Caco-2 (cell line): ENCODE measurements at regions not wholly inside any gene's neighbourhood (a gene's known extent, or its start where the extent isn't known, plus 50 kb on each side); places are given as distances from the start of the nearest gene placed in this dataset.

Experiments used
- BruUV-seq: library from RNA; stranded (reverse); fragments of 400-500 nt; replicated peaks from 2 replicates; lab custom pipeline; 2021; lab: Mats Ljungman, UMichigan
- CTCF ChIA-PET: fragments of 300-600 bp; sonication (Branson Sonifier 250); formaldehyde crosslinking; loops from one replicate; lab custom pipeline; 2022; ENCODE audit warnings: antibody characterized with exemption; lab: Charles Lee
- POLR2A ChIA-PET: fragments of 300-600 bp; sonication (Branson Sonifier 250); formaldehyde crosslinking; loops from one replicate; lab custom pipeline; 2022; ENCODE audit warnings: antibody characterized with exemption; lab: Charles Lee
- DNase-seq, 2 experiments: peaks; one replicate each; pipeline versions ENCODE4 v3.0.0 to v3.0.0-alpha.2; 2020 to 2022
- H3K27me3 ChIP-seq: replicated peaks from 2 replicates; pipeline ENCODE4 v1.6.0; 2011; ENCODE audit warnings: low read length; ENCODE audit not compliant: control insufficient read depth, insufficient read depth
- H3K36me3 ChIP-seq: 2 replicates; pipeline ENCODE4 v1.5.1; 2011; ENCODE audit warnings: low read length; ENCODE audit not compliant: control insufficient read depth, insufficient read depth
- H3K4me1 ChIP-seq: fragments of 250-450 bp; sonication (Bioruptor Pico); 2 replicates; pipeline ENCODE4 v1.5.1; 2020; ENCODE audit warnings: mild to moderate bottlenecking
- H3K4me3 ChIP-seq: 2 replicates; pipeline ENCODE4 v1.5.1; 2011; ENCODE audit warnings: low read depth, mild to moderate bottlenecking, control low read depth, low read length
- H3K9me3 ChIP-seq: fragments of 250-450 bp; sonication (Bioruptor Pico); 2 replicates; pipeline ENCODE4 v1.5.1; 2020; ENCODE audit warnings: mild to moderate bottlenecking, moderate library complexity
- H3K27ac Mint-ChIP-seq: one replicate; pipeline ENCODE4 v1.8.0; 2022; ENCODE audit warnings: mixed read lengths; ENCODE audit not compliant: unreplicated experiment
- H3K27me3 Mint-ChIP-seq: one replicate; pipeline ENCODE4 v1.8.0; 2022; ENCODE audit warnings: mixed read lengths; ENCODE audit not compliant: insufficient read depth, unreplicated experiment
- H3K36me3 Mint-ChIP-seq: one replicate; pipeline ENCODE4 v1.8.0; 2022; ENCODE audit warnings: mild to moderate bottlenecking, mixed read lengths; ENCODE audit not compliant: insufficient read depth, unreplicated experiment
- H3K4me1 Mint-ChIP-seq: one replicate; pipeline ENCODE4 v1.8.0; 2022; ENCODE audit warnings: low read depth, mixed read lengths; ENCODE audit not compliant: unreplicated experiment
- H3K4me3 Mint-ChIP-seq: one replicate; pipeline ENCODE4 v1.8.0; 2022; ENCODE audit warnings: mild to moderate bottlenecking, moderate library complexity, mixed read lengths; ENCODE audit not compliant: unreplicated experiment
- H3K9me3 Mint-ChIP-seq: one replicate; pipeline ENCODE4 v1.8.0; 2022; ENCODE audit warnings: mixed read lengths; ENCODE audit not compliant: unreplicated experiment
- intact Hi-C: fragments of 100-400 bp; cut with micrococcal nuclease; formaldehyde crosslinking; loops from one replicate; pipeline ENCODE4 v1.10.0; 2022; ENCODE audit not compliant: unreplicated experiment
- TF ChIP-seq, protein P1 (sequence below), 2 experiments: fragments of 200-600 bp in 1 of 2; IDR thresholded peaks; 1 replicate in 1 of 2; 2 replicates in 1 of 2; pipeline versions ENCODE4 v1.5.1 to v1.8.0; 2011 to 2022; ENCODE audit warnings: antibody characterized with exemption in 1 of 2, control low read depth in 1 of 2, inconsistent platforms in 1 of 2, low read depth in 1 of 2, low read length in 1 of 2, mild to moderate bottlenecking in 1 of 2, moderate library complexity in 1 of 2; ENCODE audit not compliant: insufficient read depth in 1 of 2, severe bottlenecking in 1 of 2, unreplicated experiment in 1 of 2

- Mint-ChIP-seq H3K4me1 (no peaks in the 10 kb centered on the region), H3K36me3 (no peaks in the 10 kb centered on the region), H3K4me3 (no peak overlapping the region), H3K27me3 (no peaks in the 10 kb centered on the region), H3K27ac (no peak overlapping the region), H3K9me3 (no peaks in the 10 kb centered on the region)
- CTCF ChIA-PET: no interaction called here
- DNase-seq: no peak
- Histone ChIP-seq H3K36me3 (no peaks in the 10 kb centered on the region), H3K4me1 (no peaks in the 10 kb centered on the region), H3K9me3 (no peaks in the 10 kb centered on the region), H3K27me3 (no peaks in the 10 kb centered on the region), H3K4me3 (no peak overlapping the region)
- TF ChIP-seq, protein P1, sequence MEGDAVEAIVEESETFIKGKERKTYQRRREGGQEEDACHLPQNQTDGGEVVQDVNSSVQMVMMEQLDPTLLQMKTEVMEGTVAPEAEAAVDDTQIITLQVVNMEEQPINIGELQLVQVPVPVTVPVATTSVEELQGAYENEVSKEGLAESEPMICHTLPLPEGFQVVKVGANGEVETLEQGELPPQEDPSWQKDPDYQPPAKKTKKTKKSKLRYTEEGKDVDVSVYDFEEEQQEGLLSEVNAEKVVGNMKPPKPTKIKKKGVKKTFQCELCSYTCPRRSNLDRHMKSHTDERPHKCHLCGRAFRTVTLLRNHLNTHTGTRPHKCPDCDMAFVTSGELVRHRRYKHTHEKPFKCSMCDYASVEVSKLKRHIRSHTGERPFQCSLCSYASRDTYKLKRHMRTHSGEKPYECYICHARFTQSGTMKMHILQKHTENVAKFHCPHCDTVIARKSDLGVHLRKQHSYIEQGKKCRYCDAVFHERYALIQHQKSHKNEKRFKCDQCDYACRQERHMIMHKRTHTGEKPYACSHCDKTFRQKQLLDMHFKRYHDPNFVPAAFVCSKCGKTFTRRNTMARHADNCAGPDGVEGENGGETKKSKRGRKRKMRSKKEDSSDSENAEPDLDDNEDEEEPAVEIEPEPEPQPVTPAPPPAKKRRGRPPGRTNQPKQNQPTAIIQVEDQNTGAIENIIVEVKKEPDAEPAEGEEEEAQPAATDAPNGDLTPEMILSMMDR (IDR thresholded peaks at IDR 0.05; ENCODE audit: insufficient read depth in 1 of 2, low read depth in 1 of 2, low read length in 1 of 2, severe bottlenecking in 1 of 2, unreplicated experiment in 1 of 2): no peak
- BruUV-seq: no TSS peak
- intact Hi-C loops: no loop called here
- POLR2A ChIA-PET: no interaction called here
Measured at GRCh38 chr12:97848051-97848450, 385.4 kb downstream of the RMST start.

- Mint-ChIP-seq H3K36me3 (no peaks in the 10 kb centered on the region), H3K4me3 (no peak overlapping the region), H3K27ac (no peak overlapping the region), H3K27me3 (no peaks in the 10 kb centered on the region), H3K9me3 (no peaks in the 10 kb centered on the region), H3K4me1 (no peaks in the 10 kb centered on the region)
- Histone ChIP-seq H3K27me3 (no peaks in the 10 kb centered on the region), H3K4me1 (no peaks in the 10 kb centered on the region), H3K9me3 (no peaks in the 10 kb centered on the region), H3K4me3 (no peak overlapping the region), H3K36me3 (no peaks in the 10 kb centered on the region)
- TF ChIP-seq, protein P1 (IDR thresholded peaks at IDR 0.05; ENCODE audit: insufficient read depth in 1 of 2, low read depth in 1 of 2, low read length in 1 of 2, severe bottlenecking in 1 of 2, unreplicated experiment in 1 of 2): no peak
- intact Hi-C loops: no loop called here
- ChIA-PET CTCF (no interaction called here), POLR2A (no interaction called here)
- BruUV-seq: no TSS peak
- DNase-seq: no peak
Measured at GRCh38 chr12:97854477-97854876, 391.9 kb downstream of the RMST start.

DNA sequence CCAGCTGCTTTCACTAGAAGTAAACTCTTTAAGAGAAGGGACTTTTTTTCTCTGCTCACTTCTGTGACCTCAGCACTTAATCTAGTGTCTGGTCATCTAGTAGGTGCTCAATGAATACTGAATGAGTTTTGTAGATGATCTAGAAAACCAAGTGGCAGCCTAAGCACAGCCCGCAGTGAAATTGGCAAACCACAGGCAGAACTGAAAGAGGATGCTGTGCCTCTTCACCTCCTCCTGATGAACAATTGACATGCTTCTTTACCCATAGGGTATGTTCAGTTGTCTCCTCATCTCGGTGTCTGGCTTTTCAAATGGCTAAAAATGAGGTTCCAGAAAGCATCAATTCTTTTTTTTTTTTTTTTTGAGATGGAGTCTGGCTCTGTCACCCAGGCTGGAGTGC lies 399.5 kb downstream of the RMST start:
- no peak overlapping the region for H3K4me3 Mint-ChIP-seq
- no peak for DNase-seq
- peaks cover 3% of the 10 kb centered on the region for H3K27me3 Mint-ChIP-seq
- H3K4me1 ChIP-seq: no peaks in the 10 kb centered on the region
- no peaks in the 10 kb centered on the region for H3K27me3 ChIP-seq
- TF ChIP-seq, protein P1 (IDR thresholded peaks at IDR 0.05; ENCODE audit: insufficient read depth in 1 of 2, low read depth in 1 of 2, low read length in 1 of 2, severe bottlenecking in 1 of 2, unreplicated experiment in 1 of 2): no peak
- no peaks in the 10 kb centered on the region for H3K36me3 ChIP-seq
- CTCF ChIA-PET: no interaction called here
- H3K9me3 Mint-ChIP-seq: peaks cover 13% of the 10 kb centered on the region
- no peaks in the 10 kb centered on the region for H3K36me3 Mint-ChIP-seq
- intact Hi-C loops: no loop called here
- no TSS peak for BruUV-seq
- H3K9me3 ChIP-seq: no peaks in the 10 kb centered on the region
- H3K4me3 ChIP-seq: no peak overlapping the region
- H3K27ac Mint-ChIP-seq: no peak overlapping the region
- no peaks in the 10 kb centered on the region for H3K4me1 Mint-ChIP-seq
- POLR2A ChIA-PET: no interaction called here
